ENCODE measurements at regions not wholly inside any gene's neighbourhood (a gene's known extent, or its start where the extent isn't known, plus 50 kb on each side); places are given as distances from the start of the nearest gene placed in this dataset.

DNA sequence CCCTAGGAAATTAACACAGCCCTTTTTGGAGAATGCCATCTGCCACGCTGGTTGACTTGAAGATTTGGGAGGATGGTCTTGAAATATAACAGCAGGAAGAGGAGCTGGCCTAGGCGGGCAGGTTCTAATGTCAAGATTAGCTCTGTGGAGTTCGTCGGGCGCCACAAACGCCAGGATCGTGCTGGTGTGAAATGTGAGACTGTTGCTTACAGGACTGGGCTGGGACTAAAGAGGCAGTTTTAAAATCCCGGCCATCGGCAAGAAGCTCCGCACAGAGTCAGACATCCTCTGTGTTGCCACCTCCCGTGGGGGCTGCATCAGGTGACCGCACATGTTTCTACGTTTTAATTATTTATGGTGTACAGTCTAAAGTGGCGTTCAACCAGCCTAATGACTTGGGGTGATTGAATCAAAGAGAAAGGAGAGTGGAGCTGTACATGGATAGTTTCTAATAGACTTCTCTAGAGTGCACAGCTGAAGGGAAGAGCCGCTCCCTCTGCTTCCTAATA is 99.4 kb upstream of the BCL11A start:
- no peaks in the 10 kb centered on the region for H3K27me3 ChIP-seq
- H3K4me3 ChIP-seq = no peak overlapping the region
- no peak for TF ChIP-seq POLR2A (IDR thresholded peaks at IDR 0.05)
- no peak for TF ChIP-seq CTCF (IDR thresholded peaks at IDR 0.05)
- H3K27ac ChIP-seq = no peak overlapping the region
- intact Hi-C loops (cut with DNase I; ENCODE audit: low total_unique reads) = no loop called here
- no peaks in the 10 kb centered on the region for H3K9me3 ChIP-seq
- no peak for DNase-seq
- H3K4me1 ChIP-seq = no peaks in the 10 kb centered on the region
- no peaks in the 10 kb centered on the region for H3K36me3 ChIP-seq

DNA sequence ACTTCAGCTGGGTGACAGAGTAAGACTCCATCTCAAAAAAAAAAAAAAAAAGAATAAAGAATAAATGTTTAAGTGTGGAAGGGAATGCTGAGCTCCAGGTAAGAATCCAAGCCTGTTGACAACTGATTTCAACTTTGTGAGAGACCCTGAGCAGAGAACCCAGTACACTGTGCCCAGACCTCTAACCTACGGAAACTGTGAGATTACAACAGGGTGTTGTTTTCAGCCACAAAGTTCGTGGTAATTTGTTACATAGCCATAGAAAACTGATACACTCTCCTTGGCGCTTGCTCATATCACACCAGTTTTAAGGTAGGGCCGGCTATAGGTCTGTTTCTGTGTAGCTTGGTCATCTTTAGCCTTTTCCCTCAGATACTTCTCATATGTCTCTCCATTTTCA is 98.4 kb upstream of the PAPOLG start:
- DNase-seq = no peak
- no peaks in the 10 kb centered on the region for H3K27me3 ChIP-seq
- H3K4me3 ChIP-seq = no peak overlapping the region
- no peak overlapping the region for H3K27ac ChIP-seq
- H3K9me3 ChIP-seq = no peaks in the 10 kb centered on the region
- no peaks in the 10 kb centered on the region for H3K4me1 ChIP-seq
- no peaks in the 10 kb centered on the region for H3K36me3 ChIP-seq
- intact Hi-C loops (cut with DNase I; ENCODE audit: low total_unique reads) = no loop called here
- TF ChIP-seq CTCF (IDR thresholded peaks at IDR 0.05) (no peak), POLR2A (IDR thresholded peaks at IDR 0.05) (no peak)

- H3K27ac ChIP-seq = no peak overlapping the region
- DNase-seq = no peak
- no peak for TF ChIP-seq POLR2A (IDR thresholded peaks at IDR 0.05)
- TF ChIP-seq CTCF (IDR thresholded peaks at IDR 0.05) = no peak
- intact Hi-C loops (cut with DNase I; ENCODE audit: low total_unique reads) = no loop called here
- no peaks in the 10 kb centered on the region for H3K9me3 ChIP-seq
- H3K27me3 ChIP-seq = no peaks in the 10 kb centered on the region
- H3K4me1 ChIP-seq = no peaks in the 10 kb centered on the region
- H3K36me3 ChIP-seq = no peaks in the 10 kb centered on the region
- H3K4me3 ChIP-seq = no peak overlapping the region
Measured at GRCh38 chr2:60659026-60659425, 97.0 kb upstream of the PAPOLG start.

- TF ChIP-seq POLR2A (IDR thresholded peaks at IDR 0.05) = no peak
- TF ChIP-seq CTCF (IDR thresholded peaks at IDR 0.05) = no peak
- intact Hi-C loops (cut with DNase I; ENCODE audit: low total_unique reads) = no loop called here
Measured at GRCh38 chr2:60661073-60661738, 94.9 kb upstream of the PAPOLG start.

GRCh38 chr2:60662781-60663180 is 93.3 kb upstream of the PAPOLG start:
- Histone ChIP-seq H3K27me3 (no peaks in the 10 kb centered on the region), H3K4me1 (no peaks in the 10 kb centered on the region), H3K36me3 (no peaks in the 10 kb centered on the region), H3K4me3 (no peak overlapping the region), H3K27ac (no peak overlapping the region), H3K9me3 (no peaks in the 10 kb centered on the region)
- intact Hi-C loops (cut with DNase I; ENCODE audit: low total_unique reads) = no loop called here
- no peak for DNase-seq
- TF ChIP-seq CTCF (IDR thresholded peaks at IDR 0.05) (no peak), POLR2A (IDR thresholded peaks at IDR 0.05) (no peak)

More at GRCh38 chr2:60661073-60661738, 94.9 kb upstream of the PAPOLG start:
- no peak overlapping the region for H3K4me3 ChIP-seq
- H3K27ac ChIP-seq = no peak overlapping the region
- DNase-seq = no peak
- H3K27me3 ChIP-seq = no peaks in the 10 kb centered on the region
- no peaks in the 10 kb centered on the region for H3K4me1 ChIP-seq
- H3K36me3 ChIP-seq = no peaks in the 10 kb centered on the region
- no peaks in the 10 kb centered on the region for H3K9me3 ChIP-seq
